Activated naive CD8-positive, alpha-beta T cell treated with anti-CD3 and anti-CD28 coated beads, Interleukin-2, amount 10 ng/mL, durations not matched to agents 7 days and 5 days (primary cell): ENCODE measurements at regions not wholly inside any gene's neighbourhood (a gene's known extent, or its start where the extent isn't known, plus 50 kb on each side); places are given as distances from the start of the nearest gene placed in this dataset.

Experiments used
- ATAC-seq: fragments of 150-1000 bp; cut with Tn5 transposase; one replicate; pipeline ENCODE4 v1.10.0; 2021; ENCODE audit warnings: low read depth, moderate library complexity
- POLR2A ChIA-PET: fragments of 350-600 bp; sonication (Branson Sonifier 250); formaldehyde crosslinking; loops from one replicate; lab custom pipeline; 2021; ENCODE audit warnings: antibody characterized with exemption; lab: Charles Lee
- DNase-seq: peaks from one replicate; pipeline ENCODE4 v3.0.0; 2021
- H3K27ac Mint-ChIP-seq: one replicate; pipeline ENCODE4 v1.8.0; 2022; ENCODE audit warnings: mild to moderate bottlenecking, mixed read lengths
- H3K27me3 Mint-ChIP-seq: one replicate; pipeline ENCODE4 v1.8.0; 2022; ENCODE audit warnings: mild to moderate bottlenecking, moderate library complexity, mixed read lengths
- H3K36me3 Mint-ChIP-seq: one replicate; pipeline ENCODE4 v1.8.0; 2021; ENCODE audit warnings: mild to moderate bottlenecking, mixed read lengths
- H3K4me1 Mint-ChIP-seq: one replicate; pipeline ENCODE4 v1.8.0; 2021; ENCODE audit warnings: mixed read lengths
- H3K4me3 Mint-ChIP-seq: one replicate; pipeline ENCODE4 v1.8.0; 2022; ENCODE audit warnings: mild to moderate bottlenecking, moderate library complexity, mixed read lengths
- H3K9me3 Mint-ChIP-seq: one replicate; pipeline ENCODE4 v1.8.0; 2021; ENCODE audit warnings: mixed read lengths

DNA sequence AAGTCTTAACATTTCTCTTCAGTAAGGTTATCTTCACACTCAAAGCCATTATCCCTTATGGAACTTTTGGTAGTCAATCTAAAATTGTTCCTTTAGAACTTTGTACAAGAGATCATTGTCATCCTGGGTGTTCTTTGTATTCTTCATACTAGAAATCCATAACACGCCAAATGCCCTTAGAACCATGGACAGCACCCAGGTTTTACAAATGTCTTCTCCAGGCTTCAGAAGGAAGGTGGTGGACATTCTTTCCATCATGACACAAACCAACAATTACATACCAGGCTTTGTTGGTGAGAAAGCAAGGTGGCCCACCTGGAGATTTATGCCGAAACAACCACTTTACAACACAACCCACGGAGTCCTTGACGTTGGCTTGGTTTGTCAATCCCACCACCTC is 365.6 kb upstream of the TBX3 start:
- H3K4me1 Mint-ChIP-seq, result no peaks in the 10 kb centered on the region
- no peak for ATAC-seq
- DNase-seq, result no peak
- no peaks in the 10 kb centered on the region for H3K36me3 Mint-ChIP-seq
- POLR2A ChIA-PET, result no interaction called here
- H3K9me3 Mint-ChIP-seq, result no peaks in the 10 kb centered on the region
- no peak overlapping the region for H3K4me3 Mint-ChIP-seq
- H3K27ac Mint-ChIP-seq, result no peak overlapping the region
- peaks cover 2% of the 10 kb centered on the region for H3K27me3 Mint-ChIP-seq

DNA sequence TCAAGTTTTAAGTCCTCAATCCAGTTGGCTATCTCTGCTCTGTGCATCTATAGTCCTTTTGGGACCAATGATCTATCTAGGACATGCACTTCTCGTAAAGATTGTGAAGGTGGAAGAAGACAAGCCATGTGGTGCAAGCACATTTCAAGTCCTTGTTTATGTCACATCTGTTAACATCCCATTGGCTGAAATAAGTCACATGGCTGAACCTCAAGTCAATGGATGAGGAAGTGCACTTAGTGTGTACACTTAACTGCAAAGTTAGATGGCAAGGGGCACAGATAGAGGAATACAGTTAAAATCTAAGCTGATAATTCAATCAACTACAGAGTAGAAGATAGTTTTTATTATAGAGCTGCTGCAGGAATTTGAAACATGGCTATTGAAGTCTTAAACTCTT is 362.8 kb upstream of the TBX3 start:
- POLR2A ChIA-PET, result no interaction called here
- Mint-ChIP-seq H3K36me3 (no peaks in the 10 kb centered on the region), H3K9me3 (no peaks in the 10 kb centered on the region), H3K27ac (no peak overlapping the region), H3K27me3 (no peaks in the 10 kb centered on the region), H3K4me1 (no peaks in the 10 kb centered on the region), H3K4me3 (no peak overlapping the region)
- ATAC-seq, result no peak
- no peak for DNase-seq

DNA sequence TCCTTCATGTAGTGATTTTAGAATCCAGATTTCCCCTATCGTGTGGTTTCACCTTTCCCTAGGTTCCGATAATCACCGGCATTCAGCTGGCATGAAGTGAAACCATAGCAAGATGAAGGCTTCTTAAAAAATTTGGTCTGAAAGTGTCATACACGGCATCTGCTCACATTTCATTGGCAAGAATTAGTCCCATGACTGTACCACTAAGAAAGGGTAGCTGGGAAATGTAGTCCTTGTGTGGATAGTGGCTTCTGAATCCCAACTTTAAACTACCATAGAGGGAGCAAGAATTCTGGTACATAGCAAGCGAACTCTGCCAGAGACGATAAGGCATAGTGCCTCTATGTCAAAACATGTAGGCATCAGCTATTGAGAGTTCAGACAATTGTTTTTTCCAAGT is 360.1 kb upstream of the TBX3 start:
- Mint-ChIP-seq H3K9me3 (no peaks in the 10 kb centered on the region), H3K27me3 (no peaks in the 10 kb centered on the region), H3K4me1 (no peaks in the 10 kb centered on the region), H3K4me3 (no peak overlapping the region), H3K27ac (no peak overlapping the region), H3K36me3 (no peaks in the 10 kb centered on the region)
- ATAC-seq (no peak), DNase-seq (no peak)
- POLR2A ChIA-PET, result no interaction called here

DNA sequence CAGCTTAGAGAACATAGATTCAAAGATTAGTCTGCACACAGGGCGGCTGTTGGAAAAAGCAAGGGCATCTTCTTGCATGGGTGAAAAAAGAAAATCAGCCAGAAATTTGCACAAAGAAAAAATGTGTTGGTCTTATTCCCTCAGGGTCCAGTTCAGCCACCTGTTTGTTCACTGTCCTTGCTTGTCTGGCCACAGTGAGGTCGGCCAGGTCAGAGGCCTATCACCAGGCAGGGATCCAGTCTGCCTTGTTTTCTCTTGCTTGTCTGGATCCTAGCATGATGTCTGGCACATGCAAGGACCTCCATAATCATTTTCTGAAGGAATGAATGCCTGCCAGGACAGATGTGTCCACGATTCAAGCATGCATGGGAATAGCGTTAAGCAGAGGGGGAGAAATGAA is 359.1 kb upstream of the TBX3 start:
- H3K4me3 Mint-ChIP-seq, result no peak overlapping the region
- H3K36me3 Mint-ChIP-seq, result no peaks in the 10 kb centered on the region
- H3K4me1 Mint-ChIP-seq, result no peaks in the 10 kb centered on the region
- H3K9me3 Mint-ChIP-seq, result no peaks in the 10 kb centered on the region
- no peak for ATAC-seq
- no peak for DNase-seq
- no peak overlapping the region for H3K27ac Mint-ChIP-seq
- H3K27me3 Mint-ChIP-seq, result no peaks in the 10 kb centered on the region
- POLR2A ChIA-PET, result no interaction called here

DNA sequence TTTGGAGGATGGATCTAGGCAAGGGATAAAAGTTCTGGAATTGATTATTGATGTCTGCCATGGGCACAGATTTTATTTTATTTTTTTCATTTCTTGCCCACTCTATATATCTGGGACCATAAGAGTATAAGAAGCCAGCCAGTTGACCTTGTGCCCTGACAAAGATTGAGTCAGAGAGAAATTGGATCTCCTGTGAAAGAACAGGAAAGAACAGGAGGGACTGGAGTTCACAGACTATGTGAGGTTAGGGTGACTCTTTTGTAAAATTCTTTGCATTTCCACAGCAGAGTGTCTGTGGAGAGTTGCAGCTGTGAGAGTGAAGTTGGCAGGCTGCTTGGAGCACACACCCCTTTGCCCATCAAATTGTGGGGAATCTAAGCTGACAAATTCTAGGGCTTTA is 358.4 kb upstream of the TBX3 start:
- no peak overlapping the region for H3K27ac Mint-ChIP-seq
- peaks cover 2% of the 10 kb centered on the region for H3K9me3 Mint-ChIP-seq
- no peaks in the 10 kb centered on the region for H3K4me1 Mint-ChIP-seq
- no peak for ATAC-seq
- H3K36me3 Mint-ChIP-seq, result no peaks in the 10 kb centered on the region
- H3K4me3 Mint-ChIP-seq, result no peak overlapping the region
- no peak for DNase-seq
- no peaks in the 10 kb centered on the region for H3K27me3 Mint-ChIP-seq
- POLR2A ChIA-PET, result no interaction called here

GRCh38 chr12:115037830-115038229 is 353.9 kb upstream of the TBX3 start:
- no peaks in the 10 kb centered on the region for H3K4me1 Mint-ChIP-seq
- H3K36me3 Mint-ChIP-seq, result no peaks in the 10 kb centered on the region
- DNase-seq (no peak), ATAC-seq (no peak)
- peaks cover 3% of the 10 kb centered on the region for H3K9me3 Mint-ChIP-seq
- no peak overlapping the region for H3K4me3 Mint-ChIP-seq
- H3K27ac Mint-ChIP-seq, result no peak overlapping the region
- H3K27me3 Mint-ChIP-seq, result no peaks in the 10 kb centered on the region
- POLR2A ChIA-PET, result no interaction called here

DNA sequence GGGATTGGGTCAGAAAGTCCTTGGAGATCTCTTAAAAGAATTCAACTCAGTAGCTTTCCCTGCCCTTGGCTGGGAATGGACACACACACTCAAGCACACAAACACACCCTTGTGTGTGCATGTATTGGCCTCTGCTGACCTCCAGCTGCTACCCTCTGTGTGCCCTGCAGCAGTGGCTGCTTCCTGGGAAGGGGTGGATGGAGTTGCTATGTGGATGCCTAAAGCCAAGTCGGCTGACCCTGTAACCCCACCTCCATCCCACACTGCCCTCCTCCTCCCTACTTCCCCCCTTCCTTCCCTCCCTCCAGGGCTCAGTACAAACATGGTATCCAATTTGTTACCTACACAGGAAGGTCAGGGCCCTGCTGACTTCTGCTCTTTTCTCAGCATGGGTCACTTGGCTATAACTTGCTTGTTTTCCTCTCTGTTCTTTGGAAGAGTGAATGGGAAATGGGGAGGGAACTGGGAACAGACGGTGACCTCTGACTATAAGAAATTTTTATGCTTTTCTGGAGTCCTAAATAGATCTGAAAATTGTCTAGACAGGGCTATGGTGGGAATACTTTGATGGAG is 351.6 kb upstream of the TBX3 start:
- no peaks in the 10 kb centered on the region for H3K4me1 Mint-ChIP-seq
- H3K9me3 Mint-ChIP-seq, result peaks cover 3% of the 10 kb centered on the region
- no peaks in the 10 kb centered on the region for H3K36me3 Mint-ChIP-seq
- ATAC-seq (no peak), DNase-seq (no peak)
- POLR2A ChIA-PET, result no interaction called here
- no peak overlapping the region for H3K27ac Mint-ChIP-seq
- no peak overlapping the region for H3K4me3 Mint-ChIP-seq
- H3K27me3 Mint-ChIP-seq, result no peaks in the 10 kb centered on the region

GRCh38 chr12:115032521-115032920 is 348.5 kb upstream of the TBX3 start:
- no peaks in the 10 kb centered on the region for H3K4me1 Mint-ChIP-seq
- H3K36me3 Mint-ChIP-seq, result no peaks in the 10 kb centered on the region
- H3K27me3 Mint-ChIP-seq, result no peaks in the 10 kb centered on the region
- no peak for DNase-seq
- POLR2A ChIA-PET, result no interaction called here
- H3K27ac Mint-ChIP-seq, result no peak overlapping the region
- H3K9me3 Mint-ChIP-seq, result peaks cover 4% of the 10 kb centered on the region
- no peak overlapping the region for H3K4me3 Mint-ChIP-seq
- no peak for ATAC-seq

DNA sequence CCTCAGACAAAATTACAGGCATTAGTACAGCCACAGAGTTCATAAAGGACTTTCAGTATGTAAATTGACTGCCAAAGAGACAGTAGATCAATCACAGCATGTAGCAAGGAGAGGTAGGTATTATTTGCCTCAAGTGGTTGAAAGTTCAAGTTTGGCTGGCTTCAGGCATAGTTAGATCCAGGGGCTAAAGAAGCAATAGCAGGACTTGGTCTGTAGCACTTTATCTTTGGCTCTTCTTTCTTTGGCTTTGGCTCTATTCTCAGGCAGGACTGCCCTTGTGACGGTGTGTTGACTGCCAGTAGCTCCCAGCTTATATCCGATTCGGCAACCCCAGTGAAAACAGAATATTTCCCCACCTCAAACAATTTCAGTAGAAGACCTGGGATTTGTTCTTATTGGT is 346.0 kb upstream of the TBX3 start:
- Mint-ChIP-seq H3K9me3 (peaks cover 2% of the 10 kb centered on the region), H3K36me3 (no peaks in the 10 kb centered on the region), H3K4me1 (no peaks in the 10 kb centered on the region), H3K27me3 (no peaks in the 10 kb centered on the region), H3K27ac (no peak overlapping the region), H3K4me3 (no peak overlapping the region)
- ATAC-seq (no peak), DNase-seq (no peak)
- POLR2A ChIA-PET, result no interaction called here

GRCh38 chr12:115024531-115024930 is 340.6 kb upstream of the TBX3 start:
- no peak overlapping the region for H3K4me3 Mint-ChIP-seq
- H3K27me3 Mint-ChIP-seq, result no peaks in the 10 kb centered on the region
- no peaks in the 10 kb centered on the region for H3K36me3 Mint-ChIP-seq
- no peaks in the 10 kb centered on the region for H3K4me1 Mint-ChIP-seq
- DNase-seq, result no peak
- POLR2A ChIA-PET, result no interaction called here
- peaks cover 2% of the 10 kb centered on the region for H3K9me3 Mint-ChIP-seq
- no peak for ATAC-seq
- H3K27ac Mint-ChIP-seq, result no peak overlapping the region

GRCh38 chr12:115023279-115024265 is 339.6 kb upstream of the TBX3 start:
- ATAC-seq (no peak), DNase-seq (no peak)
- H3K4me1 Mint-ChIP-seq, result no peaks in the 10 kb centered on the region
- H3K36me3 Mint-ChIP-seq, result no peaks in the 10 kb centered on the region
- H3K4me3 Mint-ChIP-seq, result no peak overlapping the region
- H3K27ac Mint-ChIP-seq, result no peak overlapping the region
- POLR2A ChIA-PET, result no interaction called here
- H3K9me3 Mint-ChIP-seq, result no peaks in the 10 kb centered on the region
- no peaks in the 10 kb centered on the region for H3K27me3 Mint-ChIP-seq

DNA sequence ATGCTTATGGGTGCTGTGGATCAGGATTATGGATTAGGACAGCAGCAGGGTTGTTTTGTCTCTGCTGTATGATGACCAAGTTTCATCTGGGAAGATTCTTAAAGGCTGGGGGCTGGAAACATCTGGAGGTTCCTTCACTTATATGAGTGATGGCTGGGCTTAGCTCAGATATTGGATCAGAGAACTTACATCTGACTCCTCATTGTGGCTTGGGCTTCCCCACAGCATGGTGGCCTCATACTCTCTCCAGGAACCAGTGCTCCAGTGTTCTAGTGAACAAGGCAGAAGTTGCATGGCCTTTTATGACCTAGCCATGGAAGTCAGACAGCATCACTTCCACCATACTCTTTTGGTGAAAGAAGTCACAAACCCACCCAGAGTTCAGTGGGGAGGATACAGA is 336.1 kb upstream of the TBX3 start:
- DNase-seq (no peak), ATAC-seq (no peak)
- H3K36me3 Mint-ChIP-seq, result no peaks in the 10 kb centered on the region
- no peaks in the 10 kb centered on the region for H3K27me3 Mint-ChIP-seq
- no peak overlapping the region for H3K4me3 Mint-ChIP-seq
- POLR2A ChIA-PET, result no interaction called here
- no peaks in the 10 kb centered on the region for H3K9me3 Mint-ChIP-seq
- no peaks in the 10 kb centered on the region for H3K4me1 Mint-ChIP-seq
- no peak overlapping the region for H3K27ac Mint-ChIP-seq

- Mint-ChIP-seq H3K27ac (no peak overlapping the region), H3K4me3 (no peak overlapping the region), H3K4me1 (no peaks in the 10 kb centered on the region), H3K36me3 (no peaks in the 10 kb centered on the region), H3K27me3 (no peaks in the 10 kb centered on the region), H3K9me3 (no peaks in the 10 kb centered on the region)
- POLR2A ChIA-PET, result no interaction called here
- DNase-seq (no peak), ATAC-seq (no peak)
These were observed 333.4 kb upstream of the TBX3 start for GRCh38 chr12:115017346-115017745.

GRCh38 chr12:115013236-115013981 is 329.4 kb upstream of the TBX3 start:
- no peak for DNase-seq
- Mint-ChIP-seq H3K9me3 (no peaks in the 10 kb centered on the region), H3K27me3 (no peaks in the 10 kb centered on the region), H3K4me3 (no peak overlapping the region), H3K36me3 (no peaks in the 10 kb centered on the region), H3K4me1 (no peaks in the 10 kb centered on the region), H3K27ac (no peak overlapping the region)
- ATAC-seq, result no peak
- POLR2A ChIA-PET, result no interaction called here
